GM12878 (cell line): ENCODE measurements at regions not wholly inside any gene's neighbourhood (a gene's known extent, or its start where the extent isn't known, plus 50 kb on each side); places are given as distances from the start of the nearest gene placed in this dataset.

ENCODE experiments used
- ATAC-seq: fragments of 200-7000 bp; cut with Tn5 transposase; 3 replicates; pipeline ENCODE4 v1.9.1; 2020; ENCODE audit warnings: mild to moderate bottlenecking, moderate library complexity
- BruUV-seq: library from RNA; stranded (reverse); fragments of 400-500 nt; replicated peaks from 2 replicates; lab custom pipeline; 2021; lab: Mats Ljungman, UMichigan
- CTCF ChIA-PET: fragments of 300-600 bp; sonication (Branson Sonifier 250); formaldehyde crosslinking; extraction: SDS; loops from one replicate; lab custom pipeline; 2021; ENCODE audit warnings: inconsistent platforms; lab: Yijun Ruan, JAX
- POLR2A ChIA-PET: fragments of 350-600 bp; formaldehyde crosslinking; extraction: SDS; loops from one replicate; lab custom pipeline; 2021; ENCODE audit warnings: inconsistent platforms; lab: Charles Lee
- RAD21 ChIA-PET: fragments of 300-600 bp; sonication (Branson Sonifier 250); formaldehyde crosslinking; loops from one replicate; lab custom pipeline; 2023; ENCODE audit warnings: antibody characterized with exemption; ENCODE audit not compliant: unreplicated experiment; lab: Charles Lee
- SMC1A ChIA-PET: fragments of 300-600 bp; sonication (Branson Sonifier 250); formaldehyde crosslinking; loops from one replicate; lab custom pipeline; 2023; ENCODE audit not compliant: unreplicated experiment, uncharacterized antibody; lab: Charles Lee
- DNase-seq: peaks from one replicate; pipeline ENCODE4 v3.0.0-alpha.2; 2011; ENCODE audit warnings: low read depth, low spot score
- FAIRE-seq: peaks from 3 replicates; lab custom pipeline; 2011; peaks lifted over from hg19 to GRCh38; lab: Jason Lieb, UNC
- H2AFZ ChIP-seq: 2 replicates; pipeline ENCODE4 v1.6.0; 2011; ENCODE audit warnings: low read depth, low read length, control low read depth; ENCODE audit not compliant: control insufficient read depth
- H3K27ac ChIP-seq: 2 replicates; pipeline ENCODE4 v1.5.1; 2011; ENCODE audit warnings: control low read depth; ENCODE audit not compliant: control insufficient read depth, insufficient read depth
- H3K27me3 ChIP-seq, 2 experiments: replicated peaks in 1 of 2; 2 replicates each; pipeline versions ENCODE4 v1.6.0 to v1.6.1; 2011; ENCODE audit warnings: low read length in 1 of 2; ENCODE audit not compliant: control insufficient read depth in 2 of 2, insufficient read depth in 2 of 2
- H3K36me3 ChIP-seq, 2 experiments: 2 replicates each; pipeline ENCODE4 v1.5.1; 2011; ENCODE audit warnings: low read length in 1 of 2; ENCODE audit not compliant: control insufficient read depth in 2 of 2, insufficient read depth in 2 of 2
- H3K4me1 ChIP-seq: 2 replicates; pipeline ENCODE4 v1.6.1; 2011; ENCODE audit warnings: mild to moderate bottlenecking, low read length, moderate library complexity, mixed read lengths; ENCODE audit not compliant: control insufficient read depth, insufficient read depth
- H3K4me2 ChIP-seq: 2 replicates; pipeline ENCODE4 v1.6.0; 2011; ENCODE audit warnings: control low read depth; ENCODE audit not compliant: control insufficient read depth, insufficient read depth
- H3K4me3 ChIP-seq: fragments of 200-600 bp; sonication (generic); 2 replicates; pipeline ENCODE4 v1.5.1; 2016
- H3K79me2 ChIP-seq: 2 replicates; pipeline ENCODE4 v1.6.0; 2011; ENCODE audit warnings: low read length; ENCODE audit not compliant: control insufficient read depth, insufficient read depth
- H3K9ac ChIP-seq: 2 replicates; pipeline ENCODE4 v1.8.0; 2011; ENCODE audit warnings: low read length, control low read depth, mixed read lengths; ENCODE audit not compliant: control insufficient read depth, insufficient read depth
- H3K9me3 ChIP-seq: replicated peaks from 3 replicates; pipeline ENCODE4 v1.5.1; 2011; ENCODE audit warnings: mild to moderate bottlenecking, low read length; ENCODE audit not compliant: control insufficient read depth, insufficient read depth
- H4K20me1 ChIP-seq: 2 replicates; pipeline ENCODE4 v1.6.0; 2011; ENCODE audit not compliant: control insufficient read depth, insufficient read depth
- CBFB ChIP-seq: IDR thresholded peaks from 2 replicates; pipeline ENCODE4 v1.6.1; 2016; ENCODE audit warnings: antibody characterized with exemption, low read depth
- CBX5 ChIP-seq: sonication (generic); IDR thresholded peaks from 2 replicates; pipeline ENCODE4 v1.6.1; 2016; ENCODE audit warnings: low read depth, moderate library complexity, mild to moderate bottlenecking, inconsistent platforms
- IRF5 ChIP-seq: fragments of 450-650 bp; IDR thresholded peaks from 2 replicates; pipeline ENCODE4 v1.6.1; 2017; ENCODE audit warnings: borderline replicate concordance
- JUNB ChIP-seq: IDR thresholded peaks from 2 replicates; pipeline ENCODE4 v1.6.1; 2016; ENCODE audit warnings: antibody characterized with exemption, mild to moderate bottlenecking
- MEF2A ChIP-seq: IDR thresholded peaks from 2 replicates; pipeline ENCODE4 v1.6.1; 2011; ENCODE audit warnings: low read depth, mild to moderate bottlenecking, low read length, moderate library complexity; ENCODE audit not compliant: insufficient read depth
- RAD51 ChIP-seq: fragments of 450-650 bp; IDR thresholded peaks from 2 replicates; pipeline ENCODE4 v1.6.1; 2016; ENCODE audit warnings: moderate library complexity, mild to moderate bottlenecking, inconsistent platforms
- WGBS: methylation state at CpG from one replicate; pipeline ENCODE4 v1.1.6; 2016; ENCODE audit warnings: low lambda C conversion rate; ENCODE audit not compliant: insufficient replicate concordance, insufficient coverage; ENCODE audit errors: missing lambda C conversion rate; 5-methylcytosine and 5-hydroxymethylcytosine counted together
- in situ Hi-C: fragments of 300-500 bp; cut with MboI; formaldehyde crosslinking; loops from 9 replicates; pipeline ENCODE4 v1.14.3; 2018; ENCODE audit warnings: mixed read lengths
- intact Hi-C: fragments of 100-400 bp; cut with micrococcal nuclease; formaldehyde crosslinking; loops from one replicate; pipeline ENCODE4 v1.14.2; 2022; ENCODE audit not compliant: unreplicated experiment

- Histone ChIP-seq H3K4me3 (no peak overlapping the region), H3K27me3 (no peaks in the 10 kb centered on the region), H3K27ac (no peak overlapping the region), H3K9ac (no peak overlapping the region), H4K20me1 (no peaks in the 10 kb centered on the region), H2AFZ (no peak overlapping the region), H3K4me2 (no peak overlapping the region), H3K79me2 (no peaks in the 10 kb centered on the region), H3K36me3 (no peaks in the 10 kb centered on the region), H3K4me1 (no peaks in the 10 kb centered on the region), H3K9me3 (no peaks in the 10 kb centered on the region)
- ChIA-PET RAD21 (no interaction called here), CTCF (no interaction called here), POLR2A (no interaction called here), SMC1A (interaction anchor here (0.7 kb wide), 1 partner anchor 177 kb away, joined by 3 read pairs; no protein-coding TSS in a partner anchor)
- TF ChIP-seq RAD51 (no peak), CBX5 (no peak)
- no peak for DNase-seq
- intact Hi-C loops (no loop called here), in situ Hi-C loops (no loop called here)
- BruUV-seq = no TSS peak
- 50% methylated on average over 4 of the region's 4 CpGs for WGBS
- FAIRE-seq = no peak
- ATAC-seq = no peak
Measured at GRCh38 chr4:185915817-185916216, 103.8 kb upstream of the SORBS2 start.

- no peak for FAIRE-seq
- CTCF ChIA-PET = no interaction called here
- no peak overlapping the region for H3K27ac ChIP-seq
Measured at GRCh38 chr4:185916231-185916630, 104.2 kb upstream of the SORBS2 start.

More at GRCh38 chr4:185916231-185916630, 104.2 kb upstream of the SORBS2 start:
- Histone ChIP-seq H3K36me3 (no peaks in the 10 kb centered on the region), H4K20me1 (no peaks in the 10 kb centered on the region), H3K79me2 (no peaks in the 10 kb centered on the region), H2AFZ (no peak overlapping the region), H3K9me3 (no peaks in the 10 kb centered on the region), H3K27me3 (no peaks in the 10 kb centered on the region), H3K4me1 (no peaks in the 10 kb centered on the region), H3K9ac (no peak overlapping the region), H3K4me3 (no peak overlapping the region), H3K4me2 (no peak overlapping the region)
- ChIA-PET POLR2A (no interaction called here), SMC1A (interaction anchor here (0.7 kb wide), 1 partner anchor 178 kb away, joined by 3 read pairs; no protein-coding TSS in a partner anchor), RAD21 (no interaction called here)
- TF ChIP-seq JUNB (no peak), CBFB (no peak), IRF5 (no peak), MEF2A (no peak)
- no peak for DNase-seq
- WGBS = 54% methylated on average over 4 of the region's 4 CpGs
- BruUV-seq = no TSS peak
- intact Hi-C loops = no loop called here
- no peak for ATAC-seq
- in situ Hi-C loops = no loop called here
